Kidney (tissue), 13 donors: ENCODE measurements at regions not wholly inside any gene's neighbourhood (a gene's known extent, or its start where the extent isn't known, plus 50 kb on each side); places are given as distances from the start of the nearest gene placed in this dataset.

ENCODE experiments used
- DNase-seq, 5 donors: peaks; one replicate each; pipeline ENCODE4 v3.0.0-alpha.2; 2013 to 2020
- FAIRE-seq: peaks from 2 replicates; lab custom pipeline; 2012; peaks lifted over from hg19 to GRCh38; lab: Jason Lieb, UNC
- H3K27ac ChIP-seq, 2 donors: one replicate each; pipeline ENCODE4 v1.7.0; 2013; ENCODE audit warnings: low read depth in 2 of 2, low read length in 2 of 2, inconsistent platforms in 1 of 2
- H3K27me3 ChIP-seq: one replicate; pipeline ENCODE4 v1.7.1; 2013; ENCODE audit warnings: low read length, inconsistent platforms; ENCODE audit not compliant: control insufficient read depth, insufficient read depth
- H3K36me3 ChIP-seq, 3 donors: one replicate each; pipeline versions ENCODE4 v1.7.0 to v1.7.1; 2013; ENCODE audit warnings: low read length in 3 of 3, control low read depth in 1 of 3, inconsistent platforms in 1 of 3; ENCODE audit not compliant: insufficient read depth in 3 of 3, control insufficient read depth in 2 of 3
- H3K4me1 ChIP-seq, 3 donors: one replicate each; pipeline versions ENCODE4 v1.7.0 to v1.7.1; 2013; ENCODE audit warnings: low read length in 3 of 3, inconsistent platforms in 1 of 3, low read depth in 1 of 3; ENCODE audit not compliant: control insufficient read depth in 2 of 3, insufficient read depth in 2 of 3
- H3K4me3 ChIP-seq, 3 donors: one replicate each; pipeline versions ENCODE4 v1.7.0 to v1.8.1; 2013; ENCODE audit warnings: low read length in 3 of 3, control low read depth in 1 of 3, inconsistent platforms in 1 of 3
- H3K9ac ChIP-seq, 3 donors: one replicate each; pipeline versions ENCODE4 v1.7.0 to v1.7.1; 2013; ENCODE audit warnings: low read length in 3 of 3, control low read depth in 1 of 3, inconsistent platforms in 1 of 3
- H3K9me3 ChIP-seq, 3 donors: one replicate each; pipeline versions ENCODE4 v1.7.0 to v1.7.1; 2013; ENCODE audit warnings: low read length in 3 of 3, control low read depth in 1 of 3, inconsistent platforms in 1 of 3; ENCODE audit not compliant: control insufficient read depth in 2 of 3, insufficient read depth in 1 of 3
- intact Hi-C: fragments of 100-400 bp; cut with DNase I; formaldehyde crosslinking; loops from one replicate; pipeline ENCODE4 v1.11.1; 2022
- TF ChIP-seq, protein P1 (sequence below): IDR thresholded peaks from 3 replicates; pipeline ENCODE4 v1.5.1; 2012; ENCODE audit warnings: mild to moderate bottlenecking, moderate library complexity, borderline replicate concordance; ENCODE audit not compliant: insufficient read depth; ENCODE audit errors: extremely low read depth
- donor health status: control.
- donor health status: control.
- donor health status: control.
- donor health status: control.
- donor health status: control.
- donor health status: DM: yes; HTN: yes; CAD: no.
- donor health status: Normal renal cell carcinoma (clear cell type).

DNA sequence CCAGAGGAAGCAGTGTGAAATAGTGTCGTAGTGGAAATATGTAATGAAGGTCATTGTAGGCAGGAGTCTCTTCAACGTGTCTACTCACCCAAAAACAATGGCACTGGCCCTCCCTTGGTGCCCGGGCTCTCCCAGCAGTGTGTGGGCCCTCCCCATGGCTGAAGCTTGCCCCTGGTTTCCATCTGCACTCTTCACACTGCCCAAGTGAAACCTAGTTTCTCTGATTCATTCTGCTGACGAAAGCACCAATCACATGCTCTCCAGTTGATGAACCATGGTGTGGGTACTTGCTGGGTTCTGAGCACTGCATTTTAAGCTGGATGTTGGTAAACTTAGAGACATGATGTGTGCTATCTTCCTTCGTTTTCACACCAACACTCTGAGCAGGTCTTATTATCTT, 61.0 kb upstream of the AGBL1 start:
- H3K9me3 ChIP-seq = no peaks in the 10 kb centered on the region

GRCh38 chr15:86021281-86022264, 58.1 kb upstream of the AGBL1 start:
- Histone ChIP-seq H3K27me3 (no peaks in the 10 kb centered on the region), H3K9me3 (no peaks in the 10 kb centered on the region), H3K27ac (no peak overlapping the region), H3K4me1 (no peaks in the 10 kb centered on the region), H3K4me3 (no peak overlapping the region), H3K36me3 (no peaks in the 10 kb centered on the region), H3K9ac (no peak overlapping the region)
- intact Hi-C loops = no loop called here
- peak in 2 of 5 donors; percentile 14 to 26 for DNase-seq
- FAIRE-seq = no peak
- TF ChIP-seq, protein P1, sequence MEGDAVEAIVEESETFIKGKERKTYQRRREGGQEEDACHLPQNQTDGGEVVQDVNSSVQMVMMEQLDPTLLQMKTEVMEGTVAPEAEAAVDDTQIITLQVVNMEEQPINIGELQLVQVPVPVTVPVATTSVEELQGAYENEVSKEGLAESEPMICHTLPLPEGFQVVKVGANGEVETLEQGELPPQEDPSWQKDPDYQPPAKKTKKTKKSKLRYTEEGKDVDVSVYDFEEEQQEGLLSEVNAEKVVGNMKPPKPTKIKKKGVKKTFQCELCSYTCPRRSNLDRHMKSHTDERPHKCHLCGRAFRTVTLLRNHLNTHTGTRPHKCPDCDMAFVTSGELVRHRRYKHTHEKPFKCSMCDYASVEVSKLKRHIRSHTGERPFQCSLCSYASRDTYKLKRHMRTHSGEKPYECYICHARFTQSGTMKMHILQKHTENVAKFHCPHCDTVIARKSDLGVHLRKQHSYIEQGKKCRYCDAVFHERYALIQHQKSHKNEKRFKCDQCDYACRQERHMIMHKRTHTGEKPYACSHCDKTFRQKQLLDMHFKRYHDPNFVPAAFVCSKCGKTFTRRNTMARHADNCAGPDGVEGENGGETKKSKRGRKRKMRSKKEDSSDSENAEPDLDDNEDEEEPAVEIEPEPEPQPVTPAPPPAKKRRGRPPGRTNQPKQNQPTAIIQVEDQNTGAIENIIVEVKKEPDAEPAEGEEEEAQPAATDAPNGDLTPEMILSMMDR = no peak

More for the DNA sequence above, 61.0 kb upstream of the AGBL1 start:
- TF ChIP-seq, protein P1 = no peak
- Histone ChIP-seq H3K27me3 (no peaks in the 10 kb centered on the region), H3K36me3 (no peaks in the 10 kb centered on the region), H3K27ac (no peak overlapping the region), H3K9ac (no peak overlapping the region), H3K4me3 (no peak overlapping the region), H3K4me1 (no peaks in the 10 kb centered on the region)
- DNase-seq (no peak), FAIRE-seq (no peak)
- intact Hi-C loops = no loop called here

GRCh38 chr15:86028961-86029360, 50.7 kb upstream of the AGBL1 start:
- intact Hi-C loops = no loop called here
- Histone ChIP-seq H3K9ac (no peak overlapping the region), H3K36me3 (no peaks in the 10 kb centered on the region), H3K27me3 (no peaks in the 10 kb centered on the region), H3K4me1 (no peaks in the 10 kb centered on the region), H3K27ac (no peak overlapping the region), H3K9me3 (no peaks in the 10 kb centered on the region), H3K4me3 (no peak overlapping the region)
- DNase-seq (no peak), FAIRE-seq (no peak)
- TF ChIP-seq, protein P1 = no peak
